ENCODE measurements at regions not wholly inside any gene's neighbourhood (a gene's known extent, or its start where the extent isn't known, plus 50 kb on each side); places are given as distances from the start of the nearest gene placed in this dataset.

DNA sequence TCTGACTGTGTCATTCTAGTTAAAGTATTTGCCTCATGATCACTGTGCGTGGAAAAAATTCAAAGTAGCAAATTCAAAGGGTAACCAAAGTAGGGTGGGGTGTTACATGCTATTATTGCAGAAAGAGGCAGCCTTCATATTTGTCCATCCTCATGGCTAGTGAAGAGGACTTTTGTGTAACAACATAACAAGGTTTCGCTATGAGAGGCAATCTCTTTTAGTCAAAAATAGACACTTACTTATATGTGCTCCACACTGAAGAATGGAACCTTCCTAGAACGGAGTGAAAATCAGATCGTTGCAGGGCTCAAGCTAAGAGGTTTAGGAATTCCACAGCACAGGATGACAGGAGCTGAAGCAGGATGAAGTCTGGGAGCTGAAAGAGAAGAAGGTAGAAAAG is 345.1 kb upstream of the CBLB start:
- TF ChIP-seq CTCF (conservative IDR thresholded peaks at IDR 0.05 in 1 of 2, IDR thresholded peaks at IDR 0.05 in 1 of 2; ENCODE audit: extremely low read depth in 1 of 2, insufficient read depth in 1 of 2, low read depth in 1 of 2, low read length in 2 of 2) (no peak), EZH2 (IDR thresholded peaks at IDR 0.05; ENCODE audit: borderline replicate concordance, low read length) (no peak)

Data from mammary epithelial cell (primary cell).